HG02852 (cell line): ENCODE measurements at regions not wholly inside any gene's neighbourhood (a gene's known extent, or its start where the extent isn't known, plus 50 kb on each side); places are given as distances from the start of the nearest gene placed in this dataset.
"Not testable (repeated sequence)": the region's sequence is repeated elsewhere in the genome, so short reads cannot be mapped to it uniquely, and the experiment has no call there.

Experiments used
- ATAC-seq: cut with Tn5 transposase; IDR thresholded peaks from one replicate; pipeline ENCODE4 v1.9.1; 2021; ENCODE audit warnings: mild to moderate bottlenecking, moderate library complexity; ENCODE audit not compliant: unreplicated experiment

GRCh38 chr1:109857702-109858101, 52.9 kb upstream of the CSF1 start:
- ATAC-seq, result not testable (repeated sequence)

GRCh38 chr1:109855986-109856385, 54.7 kb upstream of the CSF1 start:
- not testable (repeated sequence) for ATAC-seq

- ATAC-seq, result not testable (repeated sequence)
These were observed 56.7 kb upstream of the CSF1 start for GRCh38 chr1:109853972-109854371.

GRCh38 chr1:109852221-109853015, 58.2 kb upstream of the CSF1 start:
- not testable (repeated sequence) for ATAC-seq

GRCh38 chr1:109850827-109851226, 59.8 kb upstream of the CSF1 start:
- no peak for ATAC-seq

- ATAC-seq, result no peak
These were observed 60.5 kb upstream of the CSF1 start for GRCh38 chr1:109850194-109850593.

GRCh38 chr1:109849655-109850054, 61.0 kb upstream of the CSF1 start:
- ATAC-seq, result no peak

GRCh38 chr1:109847251-109847650, 63.4 kb upstream of the CSF1 start:
- no peak for ATAC-seq

- ATAC-seq, result no peak
These were observed 63.8 kb upstream of the CSF1 start for GRCh38 chr1:109846846-109847245.

GRCh38 chr1:109846162-109846561, 64.5 kb upstream of the CSF1 start:
- no peak for ATAC-seq

- ATAC-seq, result no peak
These were observed 65.0 kb upstream of the CSF1 start for GRCh38 chr1:109845658-109846057.

- ATAC-seq, result no peak
These were observed 66.0 kb upstream of the CSF1 start for GRCh38 chr1:109844609-109845008.

- ATAC-seq, result no peak
These were observed 70.5 kb upstream of the CSF1 start for GRCh38 chr1:109840011-109840629.

- ATAC-seq, result not testable (repeated sequence)
These were observed 71.4 kb upstream of the CSF1 start for GRCh38 chr1:109839276-109839675.

- no peak for ATAC-seq
These were observed 71.8 kb upstream of the CSF1 start for GRCh38 chr1:109838838-109839240.

GRCh38 chr1:109837852-109838570, 72.6 kb upstream of the CSF1 start:
- no peak for ATAC-seq

- ATAC-seq, result not testable (repeated sequence)
These were observed 71.9 kb upstream of the EPS8L3 start for GRCh38 chr1:109835645-109836044.

GRCh38 chr1:109834951-109835350, 71.2 kb upstream of the EPS8L3 start:
- no peak for ATAC-seq

- ATAC-seq, result no peak
These were observed 69.2 kb upstream of the EPS8L3 start for GRCh38 chr1:109832945-109833344.

- no peak for ATAC-seq
These were observed 65.2 kb upstream of the EPS8L3 start for GRCh38 chr1:109828756-109829505.

GRCh38 chr1:109827986-109828385, 64.3 kb upstream of the EPS8L3 start:
- ATAC-seq, result no peak
